GM12865 (cell line): ENCODE measurements at regions not wholly inside any gene's neighbourhood (a gene's known extent, or its start where the extent isn't known, plus 50 kb on each side); places are given as distances from the start of the nearest gene placed in this dataset.

Source experiments
- DNase-seq: peaks from one replicate; pipeline ENCODE4 v3.0.0; 2010; ENCODE audit warnings: low read depth
- H3K4me3 ChIP-seq: 2 replicates; pipeline ENCODE4 v1.5.1; 2011; ENCODE audit warnings: mild to moderate bottlenecking, low read depth, low read length, control low read depth
- TF ChIP-seq, protein P1 (sequence below): IDR thresholded peaks from 2 replicates; pipeline ENCODE4 v1.5.1; 2011; ENCODE audit warnings: low read length, control low read depth, low read depth, inconsistent platforms; ENCODE audit not compliant: insufficient read depth; ENCODE audit errors: missing control alignments

DNA sequence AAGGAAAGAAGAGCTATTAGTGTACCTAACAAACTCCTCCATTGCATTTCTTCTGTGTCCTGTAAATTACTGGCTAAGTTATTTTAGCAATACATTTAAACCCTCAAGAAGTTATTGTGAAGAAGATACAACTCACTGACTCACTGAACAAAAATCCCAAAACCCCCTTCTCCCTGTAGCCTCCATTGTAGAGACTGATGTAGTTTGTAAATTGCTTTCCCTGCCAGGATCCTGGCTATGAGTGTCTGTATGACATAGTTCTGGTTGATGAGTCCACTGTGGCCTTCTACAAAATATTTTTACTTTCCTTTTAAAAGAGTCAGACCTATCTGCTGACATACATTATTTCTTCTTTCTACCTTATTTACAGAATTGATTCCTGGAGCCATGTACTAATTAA is 155.6 kb downstream of the SLC6A15 start:
- DNase-seq: no peak
- H3K4me3 ChIP-seq: no peak overlapping the region
- TF ChIP-seq, protein P1, sequence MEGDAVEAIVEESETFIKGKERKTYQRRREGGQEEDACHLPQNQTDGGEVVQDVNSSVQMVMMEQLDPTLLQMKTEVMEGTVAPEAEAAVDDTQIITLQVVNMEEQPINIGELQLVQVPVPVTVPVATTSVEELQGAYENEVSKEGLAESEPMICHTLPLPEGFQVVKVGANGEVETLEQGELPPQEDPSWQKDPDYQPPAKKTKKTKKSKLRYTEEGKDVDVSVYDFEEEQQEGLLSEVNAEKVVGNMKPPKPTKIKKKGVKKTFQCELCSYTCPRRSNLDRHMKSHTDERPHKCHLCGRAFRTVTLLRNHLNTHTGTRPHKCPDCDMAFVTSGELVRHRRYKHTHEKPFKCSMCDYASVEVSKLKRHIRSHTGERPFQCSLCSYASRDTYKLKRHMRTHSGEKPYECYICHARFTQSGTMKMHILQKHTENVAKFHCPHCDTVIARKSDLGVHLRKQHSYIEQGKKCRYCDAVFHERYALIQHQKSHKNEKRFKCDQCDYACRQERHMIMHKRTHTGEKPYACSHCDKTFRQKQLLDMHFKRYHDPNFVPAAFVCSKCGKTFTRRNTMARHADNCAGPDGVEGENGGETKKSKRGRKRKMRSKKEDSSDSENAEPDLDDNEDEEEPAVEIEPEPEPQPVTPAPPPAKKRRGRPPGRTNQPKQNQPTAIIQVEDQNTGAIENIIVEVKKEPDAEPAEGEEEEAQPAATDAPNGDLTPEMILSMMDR: no peak

DNA sequence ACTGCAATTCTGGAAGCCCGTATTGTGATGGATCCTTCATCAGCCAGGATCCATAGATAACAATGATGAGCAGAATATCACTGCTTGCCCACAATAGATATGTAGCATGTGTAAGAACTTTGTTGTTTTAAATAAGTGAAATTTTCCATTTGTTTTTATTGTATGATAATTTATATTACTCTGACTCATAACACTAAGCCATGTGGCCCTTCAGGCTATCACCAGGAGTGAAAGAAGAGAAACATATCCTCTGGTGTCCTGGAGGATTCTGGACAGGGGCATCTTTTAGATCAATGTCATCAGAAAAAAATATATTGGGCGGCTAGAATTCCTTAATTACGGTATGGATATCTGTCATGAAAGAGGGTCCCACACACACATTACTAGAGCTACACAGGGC is 167.5 kb downstream of the SLC6A15 start:
- TF ChIP-seq, protein P1: no peak
- DNase-seq: no peak
- H3K4me3 ChIP-seq: no peak overlapping the region

DNA sequence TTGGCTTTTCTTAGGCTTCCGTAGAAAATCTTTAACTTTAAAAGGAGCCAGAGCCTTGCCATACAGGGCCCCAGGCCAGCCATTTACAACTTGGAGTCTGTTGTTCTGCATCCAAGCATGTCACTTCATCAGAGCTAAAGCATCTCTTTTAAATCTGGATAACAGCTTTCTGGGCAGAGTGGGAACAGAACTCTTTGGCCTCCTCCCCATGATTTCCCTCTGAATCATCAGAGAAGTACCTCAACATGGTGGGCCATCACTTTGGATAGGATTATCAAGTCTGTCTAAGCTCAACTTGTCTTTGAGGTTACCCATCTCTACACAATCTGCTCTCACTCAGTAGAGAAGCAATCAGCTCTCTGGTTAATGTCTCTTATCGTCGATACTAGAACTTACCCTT is 170.9 kb downstream of the SLC6A15 start:
- no peak for DNase-seq
- no peak overlapping the region for H3K4me3 ChIP-seq
- TF ChIP-seq, protein P1: no peak

DNA sequence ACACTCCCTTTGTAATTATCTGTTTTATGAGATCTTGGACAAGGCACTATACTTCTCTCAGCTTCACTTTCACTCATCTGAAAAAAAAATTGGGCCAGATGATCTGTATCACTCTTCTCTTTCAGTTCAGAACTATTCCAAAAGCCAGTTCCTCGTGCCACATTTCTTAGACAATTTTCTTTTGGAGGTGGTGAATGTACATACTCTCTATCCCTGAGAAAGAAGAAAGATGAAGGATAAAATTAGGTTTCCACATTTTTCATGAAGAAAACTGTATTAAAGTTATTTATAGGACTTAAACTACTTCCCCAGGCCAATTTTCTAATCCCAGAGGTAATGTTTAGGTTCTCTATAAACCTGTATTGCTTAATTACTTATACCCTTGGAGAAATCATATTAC is 171.6 kb downstream of the SLC6A15 start:
- TF ChIP-seq, protein P1: no peak
- no peak overlapping the region for H3K4me3 ChIP-seq
- no peak for DNase-seq

DNA sequence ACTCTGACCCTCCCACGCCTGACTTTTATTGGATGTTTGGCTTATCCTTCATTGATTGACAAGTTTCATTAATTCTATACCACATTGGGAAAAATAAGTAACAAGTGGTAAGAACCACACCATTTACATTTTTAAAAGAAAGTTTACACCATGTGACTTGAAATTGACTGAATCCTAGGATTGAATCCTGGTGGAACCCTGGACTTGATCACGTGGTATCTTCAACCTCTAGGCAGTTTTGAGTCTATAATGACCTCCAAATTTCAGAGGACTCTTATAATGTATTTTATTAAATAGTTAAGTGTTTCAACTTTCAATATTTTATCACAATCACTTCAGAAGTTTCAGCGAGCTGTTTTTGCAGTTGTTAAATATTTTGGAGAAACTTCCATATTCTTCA is 172.0 kb downstream of the SLC6A15 start:
- TF ChIP-seq, protein P1: no peak
- no peak for DNase-seq
- no peak overlapping the region for H3K4me3 ChIP-seq

DNA sequence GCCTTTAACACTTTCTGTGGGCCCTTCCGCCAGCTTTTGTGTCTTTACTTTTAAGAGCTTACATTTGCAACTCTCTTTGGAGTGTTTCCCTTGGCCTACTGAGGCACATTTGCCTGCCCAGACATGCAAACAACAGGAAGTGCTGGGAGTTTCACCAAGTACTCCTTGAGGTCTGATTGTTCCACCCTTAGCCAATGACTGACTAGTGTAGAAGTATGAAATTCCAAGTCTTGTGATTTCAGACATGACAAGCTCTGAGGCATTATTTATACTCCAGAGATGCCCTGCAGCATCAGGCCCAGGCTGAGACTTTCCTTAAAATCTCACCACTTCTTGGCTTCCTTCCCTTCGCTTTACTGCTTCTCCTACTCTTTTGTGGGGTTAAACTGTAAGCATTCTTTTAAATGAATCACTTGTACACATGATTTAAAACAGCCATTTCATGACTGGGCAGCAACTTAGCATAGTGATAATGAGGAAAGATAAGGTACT is 174.1 kb downstream of the SLC6A15 start:
- TF ChIP-seq, protein P1: no peak
- DNase-seq: no peak
- no peak overlapping the region for H3K4me3 ChIP-seq

DNA sequence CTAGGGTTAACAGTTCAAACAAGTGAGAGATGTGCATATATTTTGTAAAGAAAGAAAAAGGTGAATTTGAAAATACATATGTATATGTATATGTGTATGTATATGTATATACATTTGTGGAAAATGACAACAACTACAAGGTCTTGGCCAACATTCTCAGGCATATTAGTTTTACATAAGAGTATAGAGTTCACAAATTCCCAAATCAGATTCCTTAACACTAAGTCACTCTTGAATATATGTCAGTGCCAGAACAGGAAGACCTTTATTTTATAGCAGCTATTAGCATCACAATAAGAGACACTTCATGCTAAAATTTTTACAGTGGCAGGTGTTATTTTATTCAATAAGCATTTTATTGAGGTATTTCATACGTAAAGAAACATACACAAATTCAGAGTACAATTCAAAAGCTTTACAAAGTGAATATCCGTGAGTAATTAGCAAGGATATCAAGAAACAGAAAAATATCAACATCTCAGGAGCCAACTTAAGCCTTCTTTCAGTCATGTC is 179.7 kb downstream of the SLC6A15 start:
- no peak for DNase-seq
- TF ChIP-seq, protein P1: no peak
- no peak overlapping the region for H3K4me3 ChIP-seq
